ENCODE measurements at regions not wholly inside any gene's neighbourhood (a gene's known extent, or its start where the extent isn't known, plus 50 kb on each side); places are given as distances from the start of the nearest gene placed in this dataset.
"Not testable (repeated sequence)": the region's sequence is repeated elsewhere in the genome, so short reads cannot be mapped to it uniquely, and the experiment has no call there.

- DNase-seq: no peak
Measured at GRCh38 chr19:33866696-33867095, 70.0 kb downstream of the KCTD15 start.

- no peak for DNase-seq
Measured at GRCh38 chr19:33868076-33868735, 71.5 kb downstream of the KCTD15 start.

- no peak for DNase-seq
Measured at GRCh38 chr19:33868788-33869412, 72.2 kb downstream of the KCTD15 start.

GRCh38 chr19:33870298-33870932 lies 73.7 kb downstream of the KCTD15 start:
- not testable (repeated sequence) for DNase-seq

GRCh38 chr19:33871605-33872004 lies 74.9 kb downstream of the KCTD15 start:
- DNase-seq: no peak

GRCh38 chr19:33872445-33873320 lies 76.0 kb downstream of the KCTD15 start:
- no peak for DNase-seq

- no peak for DNase-seq
Measured at GRCh38 chr19:33875071-33875470, 78.4 kb downstream of the KCTD15 start.

- DNase-seq: no peak
Measured at GRCh38 chr19:33876192-33876591, 79.5 kb downstream of the KCTD15 start.

GRCh38 chr19:33878030-33878544 lies 81.4 kb downstream of the KCTD15 start:
- no peak for DNase-seq

- no peak for DNase-seq
Measured at GRCh38 chr19:33878910-33879810, 82.5 kb downstream of the KCTD15 start.

- DNase-seq: no peak
Measured at GRCh38 chr19:33879818-33880575, 83.3 kb downstream of the KCTD15 start.

GRCh38 chr19:33883859-33884519 lies 87.3 kb downstream of the KCTD15 start:
- DNase-seq: no peak

- no peak for DNase-seq
Measured at GRCh38 chr19:33885236-33885635, 88.6 kb downstream of the KCTD15 start.

GRCh38 chr19:33887891-33888290 lies 91.2 kb downstream of the KCTD15 start:
- no peak for DNase-seq

GRCh38 chr19:33888665-33889064 lies 92.0 kb downstream of the KCTD15 start:
- no peak for DNase-seq

GRCh38 chr19:33890569-33890968 lies 93.9 kb downstream of the KCTD15 start:
- no peak for DNase-seq

- no peak for DNase-seq
Measured at GRCh38 chr19:33891773-33892172, 95.1 kb downstream of the KCTD15 start.

GRCh38 chr19:33894787-33895186 lies 98.1 kb downstream of the KCTD15 start:
- no peak for DNase-seq

GRCh38 chr19:33895366-33895765 lies 98.7 kb downstream of the KCTD15 start:
- DNase-seq: no peak

- DNase-seq: no peak
Measured at GRCh38 chr19:33898062-33898677, 101.5 kb downstream of the KCTD15 start.
